ENCODE measurements at regions not wholly inside any gene's neighbourhood (a gene's known extent, or its start where the extent isn't known, plus 50 kb on each side); places are given as distances from the start of the nearest gene placed in this dataset.

DNA sequence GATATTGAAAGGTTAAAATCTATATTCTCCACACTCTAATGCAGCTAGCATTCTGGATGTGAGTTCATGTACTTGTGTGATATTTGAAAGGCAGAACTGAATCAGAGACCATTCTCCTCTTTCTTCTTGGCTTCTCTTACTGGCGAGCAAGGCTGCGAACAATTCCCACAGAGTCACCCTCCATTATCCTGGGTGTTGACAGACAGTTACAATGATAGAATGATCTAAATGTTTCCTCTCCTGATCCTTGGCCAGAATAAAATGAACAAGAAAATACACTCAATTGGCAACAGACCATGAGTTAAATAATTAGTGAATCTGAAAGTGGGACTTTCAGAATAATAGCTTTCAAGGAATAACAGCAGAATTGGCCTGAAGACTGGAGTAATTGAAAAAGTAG is 342.8 kb downstream of the RAPGEF2 start:
- no peak for DNase-seq

DNA sequence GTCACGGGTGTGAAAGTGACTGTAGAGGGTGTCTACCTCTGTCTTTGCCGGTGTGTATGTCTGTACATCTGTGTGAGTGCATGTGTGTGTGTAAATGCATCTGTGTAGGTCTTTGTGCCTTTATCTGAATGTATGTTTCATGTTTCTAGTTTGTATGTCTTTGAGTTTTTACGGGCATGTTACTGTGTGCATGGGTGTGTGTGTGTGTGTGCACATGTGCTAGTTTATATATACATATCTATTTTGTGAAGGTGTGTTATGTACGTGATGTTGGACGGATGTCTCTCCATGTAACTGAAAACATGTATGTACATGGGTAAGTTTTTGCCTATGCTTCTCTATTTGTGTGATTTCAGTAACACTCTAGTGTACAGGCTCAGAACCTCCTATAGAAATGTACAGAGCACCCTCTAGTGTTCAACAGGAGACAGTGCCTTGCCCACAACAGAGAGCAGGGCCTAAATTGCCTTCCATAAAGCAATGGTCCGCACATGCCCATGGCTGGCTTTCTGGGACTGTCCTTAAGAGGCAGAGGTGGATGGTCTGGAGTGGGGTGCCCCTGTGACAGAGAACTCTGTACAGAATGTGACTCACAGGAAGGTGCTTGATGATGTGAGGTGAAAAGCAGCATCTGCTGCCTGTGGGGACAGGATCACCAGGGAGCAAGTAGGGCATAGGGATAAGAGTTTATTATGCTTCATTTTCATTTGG is 343.5 kb downstream of the RAPGEF2 start:
- DNase-seq, result peak; percentile 70

DNA sequence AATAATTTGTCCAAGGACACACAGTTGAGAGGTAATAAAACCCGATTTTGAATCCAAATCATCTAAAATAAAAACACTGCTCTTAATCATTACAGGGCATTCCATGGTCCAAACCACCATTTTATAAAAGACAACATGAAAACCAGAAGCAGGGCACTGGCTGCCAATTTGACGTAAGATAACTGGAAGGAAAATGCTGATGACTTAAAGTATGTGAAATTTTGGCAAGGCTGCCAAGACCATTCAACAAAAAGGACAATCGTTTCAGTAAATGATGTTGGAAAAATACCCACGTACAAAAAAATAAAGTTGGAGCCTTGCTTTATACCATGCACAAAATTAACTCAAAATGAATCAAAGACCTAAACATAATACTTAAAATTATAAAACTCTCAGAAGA is 344.4 kb downstream of the RAPGEF2 start:
- no peak for DNase-seq

DNA sequence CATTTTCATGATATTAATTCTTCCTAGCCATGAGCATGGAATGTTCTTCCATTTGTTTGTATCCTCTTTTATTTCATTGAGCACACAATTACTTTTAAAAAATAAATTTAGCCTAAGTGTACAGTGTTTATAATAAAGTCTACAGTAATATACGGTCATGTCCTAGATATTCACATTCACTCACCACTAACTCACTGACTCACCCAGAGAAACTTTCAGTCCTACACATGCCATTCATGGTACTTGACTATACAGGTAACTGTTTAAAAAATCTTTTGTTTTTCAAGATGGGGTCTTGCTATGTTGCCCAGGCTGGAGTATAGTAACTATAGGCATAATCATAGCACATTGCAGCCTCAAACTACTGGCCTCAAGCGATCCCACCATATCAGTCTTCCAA is 348.1 kb downstream of the RAPGEF2 start:
- no peak for DNase-seq

DNA sequence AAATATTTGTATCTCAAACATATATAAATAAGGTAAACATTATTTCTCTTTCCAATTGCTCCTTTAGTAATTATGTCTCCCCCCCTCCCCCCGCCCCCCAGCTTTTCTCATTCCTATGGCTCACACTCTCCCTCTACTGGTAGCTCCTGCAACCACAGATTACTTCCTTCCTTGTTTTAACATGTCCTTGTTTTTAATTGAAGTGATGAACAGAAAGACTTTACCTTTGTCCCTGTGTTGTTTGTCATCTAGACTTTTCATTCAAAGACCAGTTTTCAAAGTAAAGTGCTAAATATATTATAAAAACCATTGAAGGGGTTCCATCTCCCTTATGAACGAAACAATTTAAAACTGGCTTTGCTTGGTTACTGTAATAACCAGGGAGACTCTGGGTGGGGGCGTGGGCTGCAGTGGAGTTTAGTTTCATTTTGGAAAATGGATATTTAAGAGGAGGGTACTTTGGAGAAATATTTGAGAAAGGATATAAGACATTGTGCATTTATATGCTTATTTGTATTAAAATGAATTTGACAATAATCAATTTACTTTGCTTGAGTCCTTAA is 352.9 kb downstream of the RAPGEF2 start:
- peak; percentile 18 for DNase-seq

DNA sequence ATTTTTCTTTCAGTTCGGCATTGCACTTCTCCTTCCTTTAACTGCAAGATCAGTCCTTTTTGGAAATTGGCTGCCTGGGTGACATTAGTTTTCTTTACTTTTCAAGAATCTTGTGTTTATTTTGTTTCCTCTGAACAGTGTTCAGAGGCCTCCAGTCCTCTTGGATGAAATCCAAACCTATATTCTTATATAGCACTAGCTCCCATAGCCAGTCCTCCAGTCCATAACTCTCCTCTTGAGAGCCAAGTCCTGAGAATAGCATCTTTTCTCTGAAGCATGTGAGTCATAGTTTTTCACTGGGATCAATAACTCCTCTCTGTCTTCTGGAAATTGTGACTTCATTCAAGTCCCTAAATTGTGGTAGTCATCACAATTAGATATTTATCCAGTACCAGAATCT is 357.5 kb downstream of the RAPGEF2 start:
- no peak for DNase-seq

DNA sequence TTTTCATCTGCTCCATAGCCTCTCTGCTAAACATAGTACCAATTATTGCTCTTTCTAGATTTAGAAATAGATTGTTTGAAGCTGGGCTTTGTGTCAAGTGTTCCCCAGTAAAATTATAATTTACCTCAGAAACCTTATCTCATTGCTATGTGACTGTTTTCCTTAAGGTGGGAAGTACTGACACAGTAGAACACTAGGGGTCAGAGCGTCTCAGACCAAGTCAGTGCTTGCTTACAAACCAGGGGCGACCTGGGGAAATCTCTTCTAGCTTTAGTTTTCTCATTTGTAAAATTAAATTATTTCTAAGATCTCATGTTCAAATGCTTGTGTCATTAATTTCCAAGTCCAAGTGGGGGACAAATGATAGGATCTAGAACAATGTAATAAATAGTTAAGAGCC is 360.4 kb downstream of the RAPGEF2 start:
- DNase-seq, result no peak

DNA sequence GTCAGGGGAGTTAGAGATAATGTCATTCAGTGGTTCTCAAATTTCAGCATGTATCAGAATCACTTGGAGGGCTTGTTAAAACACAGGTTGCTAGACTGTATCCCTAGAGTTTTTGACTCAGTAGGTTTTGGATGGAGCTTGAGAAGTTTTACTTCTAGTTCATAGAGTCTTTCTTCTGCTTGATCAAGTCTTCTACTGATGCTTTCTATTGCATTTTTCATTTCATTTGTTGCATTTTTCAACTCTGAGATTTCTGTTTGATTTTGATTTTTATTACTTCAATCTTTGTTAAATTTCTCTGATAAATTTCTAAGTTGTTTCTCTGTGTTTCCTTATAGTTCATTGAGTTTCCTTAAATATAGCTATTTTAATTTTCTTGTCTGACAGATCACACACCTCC is 361.4 kb downstream of the RAPGEF2 start:
- DNase-seq, result no peak

DNA sequence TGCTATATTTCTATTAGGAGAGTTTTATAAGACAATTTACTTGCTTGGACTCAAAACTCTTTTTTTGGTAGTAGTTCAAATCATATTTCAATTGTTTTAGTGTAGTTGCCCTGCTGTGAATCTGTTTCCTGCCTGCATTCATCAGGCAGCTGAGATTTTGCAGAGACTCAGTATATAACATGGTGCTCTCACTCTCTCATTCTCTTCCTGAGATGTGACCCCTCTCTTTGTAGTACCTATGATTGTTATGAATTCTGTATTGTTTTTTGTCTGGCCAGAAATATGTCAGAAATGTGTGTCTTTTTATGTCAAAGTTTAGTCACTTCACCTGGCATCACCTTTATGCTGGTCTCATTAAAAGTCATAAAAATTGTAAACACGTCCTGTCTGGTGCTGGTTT is 374.0 kb downstream of the RAPGEF2 start:
- DNase-seq, result no peak

DNA sequence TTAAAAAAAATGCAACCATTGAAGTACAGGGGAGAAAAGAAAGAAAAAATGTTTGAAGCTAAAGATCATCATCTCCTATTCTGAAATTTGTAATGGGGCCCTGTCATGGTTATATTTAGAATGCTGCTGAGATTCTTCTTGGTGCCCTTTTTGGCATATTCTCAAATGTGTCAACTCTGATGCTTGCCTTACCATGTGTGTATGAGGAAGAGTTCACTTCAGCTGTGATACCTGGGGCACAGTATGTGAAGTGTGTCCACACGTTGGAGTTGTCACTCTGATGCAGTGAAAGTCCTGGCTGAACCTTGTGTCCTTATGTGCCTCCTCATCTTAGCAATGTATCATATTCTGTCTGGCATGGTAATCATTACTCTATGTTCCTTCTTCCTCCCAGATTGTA is 377.9 kb downstream of the RAPGEF2 start:
- no peak for DNase-seq

DNA sequence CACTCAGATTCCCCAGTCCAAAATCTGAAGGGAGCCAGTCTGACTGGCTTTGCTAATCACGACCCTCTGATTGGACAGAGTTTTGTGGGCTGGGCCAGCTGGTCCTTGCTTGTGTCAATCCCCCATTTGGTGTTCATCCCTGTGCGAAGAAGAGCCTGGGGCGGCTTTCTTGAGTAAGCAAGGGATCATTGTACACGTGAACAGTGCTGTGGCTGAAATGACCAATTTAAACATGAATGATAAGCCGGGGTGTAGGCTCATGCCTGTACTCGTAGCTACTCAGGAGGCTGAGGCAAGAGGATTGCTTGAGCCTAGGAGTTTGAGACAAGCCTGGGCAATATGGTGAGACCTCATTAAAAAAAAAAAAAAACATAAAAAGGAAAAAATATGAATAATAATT is 379.1 kb downstream of the RAPGEF2 start:
- no peak for DNase-seq

DNA sequence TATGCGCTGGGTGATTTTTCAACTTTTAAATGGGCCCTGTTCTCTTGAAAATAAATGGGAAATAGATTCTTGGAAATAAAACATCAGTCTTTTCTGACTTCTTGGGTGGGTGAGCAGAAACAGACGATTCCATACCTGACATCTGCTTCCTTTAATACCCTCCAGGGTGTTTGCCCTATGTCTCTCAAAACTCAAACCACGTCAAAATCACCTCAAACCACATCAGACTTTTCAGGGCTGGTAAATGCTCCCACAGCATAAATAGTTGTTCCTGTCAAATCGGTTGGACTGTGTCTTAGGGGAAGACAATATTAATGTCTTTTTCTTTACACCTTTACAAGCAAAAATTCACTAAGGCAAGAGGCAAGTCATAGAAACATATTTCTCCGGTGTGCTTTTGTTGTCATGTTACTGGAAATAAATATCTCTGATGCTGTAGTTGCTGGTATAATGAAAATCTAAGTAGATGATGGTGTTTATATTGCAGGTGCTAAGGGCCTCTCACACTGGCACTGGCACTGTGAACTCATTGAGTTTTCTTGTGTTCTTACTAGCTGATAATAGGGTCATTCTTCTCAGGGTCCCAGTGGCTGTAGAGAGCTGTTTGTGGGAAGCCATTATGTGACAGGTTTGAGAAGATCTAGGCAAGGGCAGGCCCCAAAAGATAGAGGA is 380.4 kb downstream of the RAPGEF2 start:
- no peak for DNase-seq

DNA sequence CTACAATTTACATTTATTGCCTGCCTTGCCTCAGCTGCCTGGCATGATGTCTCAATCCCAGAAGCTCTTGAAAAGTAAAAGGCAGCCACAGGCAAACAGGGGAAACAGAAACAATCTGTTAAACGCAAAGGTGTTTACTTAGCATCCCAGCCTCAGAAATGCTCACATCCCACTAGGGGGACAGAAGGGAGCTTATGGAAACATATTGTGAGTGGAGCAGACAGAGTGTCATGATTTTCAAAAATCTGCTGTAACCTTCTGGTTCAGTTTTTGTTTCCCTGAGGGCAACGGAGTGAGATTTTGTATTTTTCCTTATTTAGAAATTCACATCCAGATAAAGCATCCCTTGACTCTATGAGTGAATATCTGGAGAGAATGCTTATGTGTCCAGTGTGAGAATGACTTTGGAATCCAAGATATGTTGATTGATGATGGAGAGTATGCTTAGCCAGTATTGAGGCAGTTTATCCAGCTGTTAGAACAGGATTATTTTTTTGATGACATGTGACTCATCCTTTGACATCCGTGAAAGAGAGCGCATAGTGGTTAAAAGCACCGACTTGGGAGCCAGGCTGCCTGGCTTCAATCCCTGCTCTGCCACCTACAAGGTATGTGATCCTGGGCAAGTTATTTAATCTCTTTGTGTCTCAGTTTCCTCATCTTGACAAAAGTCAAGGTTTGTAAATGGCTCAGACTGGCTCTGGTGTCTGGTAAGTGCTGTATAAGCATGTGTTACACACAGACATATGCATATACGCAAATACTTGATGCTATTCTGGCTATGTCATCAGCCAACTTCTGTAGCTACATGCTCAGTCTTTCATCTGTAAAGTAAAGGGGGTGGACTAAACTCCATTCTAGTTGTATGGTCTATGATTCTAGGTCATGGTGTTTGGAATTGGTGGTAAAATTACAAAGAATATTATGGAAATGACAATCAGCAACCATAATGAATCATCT is 381.2 kb downstream of the RAPGEF2 start:
- no peak for DNase-seq

DNA sequence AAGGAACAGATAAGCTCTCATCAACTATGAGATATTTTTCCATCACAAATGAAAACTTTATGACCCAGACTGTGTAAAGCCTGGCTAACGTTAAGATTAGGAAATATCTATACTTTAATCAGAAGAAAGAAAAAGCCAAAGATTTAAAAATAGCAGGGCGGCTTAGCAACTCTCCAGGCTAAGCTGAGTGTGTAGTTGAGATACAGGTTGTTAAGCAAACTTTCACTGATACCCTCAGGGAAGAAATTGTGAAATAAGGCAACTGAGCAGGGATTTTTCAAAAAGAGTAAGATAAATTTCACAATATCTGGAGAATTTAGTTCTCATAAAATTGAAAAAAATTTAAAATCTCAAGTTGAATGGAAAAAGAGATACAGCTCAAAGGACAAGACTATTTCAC is 382.0 kb downstream of the RAPGEF2 start:
- DNase-seq, result no peak

DNA sequence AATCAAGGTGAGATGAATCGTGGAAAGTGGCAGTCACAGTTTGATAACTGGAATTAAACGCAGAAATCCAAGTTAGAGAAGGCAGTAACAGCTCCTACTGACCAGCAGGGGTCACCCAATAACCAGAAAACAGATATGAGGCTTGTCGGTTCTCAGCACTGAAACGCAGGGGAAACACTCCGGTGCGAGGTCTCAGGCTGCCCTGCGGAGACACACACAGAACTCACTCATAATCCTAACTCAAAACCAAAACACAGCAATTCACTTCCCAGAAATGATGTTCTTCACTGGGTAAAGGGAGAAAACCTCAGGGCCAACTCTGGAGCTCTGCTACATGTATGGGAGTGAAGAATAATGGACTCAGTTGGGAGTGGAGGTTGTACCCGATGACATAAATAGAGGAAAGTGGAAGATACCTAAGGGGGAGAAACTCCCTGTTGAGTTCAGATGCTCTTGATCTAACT is 384.4 kb downstream of the RAPGEF2 start:
- DNase-seq, result peak; percentile 66

DNA sequence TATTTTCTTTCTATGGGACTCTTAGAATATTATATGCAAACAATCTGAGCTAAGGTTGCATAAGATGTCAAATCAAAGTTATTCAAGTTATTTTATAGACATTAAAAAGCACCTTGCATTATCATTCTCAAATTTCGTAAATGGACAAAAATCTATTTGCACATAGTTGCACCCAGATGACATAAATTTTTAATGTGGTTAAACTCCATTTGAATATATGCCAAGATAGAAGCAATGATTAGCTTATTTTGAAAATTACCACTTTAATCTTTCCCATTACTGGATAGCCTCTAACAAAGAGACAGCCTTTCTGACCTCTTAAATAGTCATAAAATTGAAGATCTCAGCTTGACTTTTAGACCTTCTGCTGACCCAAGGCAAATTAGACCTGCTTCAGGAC is 386.8 kb downstream of the RAPGEF2 start:
- DNase-seq, result no peak

DNA sequence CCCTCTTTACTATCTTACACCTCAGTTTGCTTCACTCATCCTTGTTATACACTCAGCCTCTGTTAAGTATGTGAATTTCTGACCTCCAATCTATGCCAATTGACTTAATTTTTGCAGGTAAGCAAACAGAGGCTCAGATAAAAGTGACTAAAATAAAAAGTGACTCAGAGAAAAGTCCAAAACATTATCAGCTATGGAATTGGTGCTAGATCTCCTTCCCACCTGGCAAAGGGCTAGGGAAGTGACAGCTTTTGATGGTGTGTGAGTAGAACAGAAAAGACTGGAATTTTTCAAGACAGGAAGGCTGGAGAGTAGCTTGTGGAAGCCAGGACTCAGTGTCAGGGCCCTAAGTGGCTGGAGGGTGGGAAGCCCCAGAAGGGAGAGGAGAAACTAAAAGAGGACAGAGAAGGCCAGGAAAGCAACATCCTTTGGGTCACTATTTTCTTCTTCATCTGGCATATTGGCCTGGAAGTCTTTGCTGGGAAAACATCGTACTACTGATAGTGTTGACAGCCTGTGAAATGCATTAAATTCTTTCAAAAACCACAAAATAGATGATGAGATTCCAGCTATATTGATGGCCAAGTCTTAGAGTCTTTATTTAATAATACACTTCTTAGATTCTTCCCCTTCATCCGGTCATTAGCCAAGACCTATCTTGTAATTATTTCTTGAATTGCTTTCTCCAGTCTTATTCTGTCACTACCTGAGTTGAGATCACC is 392.8 kb downstream of the RAPGEF2 start:
- no peak for DNase-seq

DNA sequence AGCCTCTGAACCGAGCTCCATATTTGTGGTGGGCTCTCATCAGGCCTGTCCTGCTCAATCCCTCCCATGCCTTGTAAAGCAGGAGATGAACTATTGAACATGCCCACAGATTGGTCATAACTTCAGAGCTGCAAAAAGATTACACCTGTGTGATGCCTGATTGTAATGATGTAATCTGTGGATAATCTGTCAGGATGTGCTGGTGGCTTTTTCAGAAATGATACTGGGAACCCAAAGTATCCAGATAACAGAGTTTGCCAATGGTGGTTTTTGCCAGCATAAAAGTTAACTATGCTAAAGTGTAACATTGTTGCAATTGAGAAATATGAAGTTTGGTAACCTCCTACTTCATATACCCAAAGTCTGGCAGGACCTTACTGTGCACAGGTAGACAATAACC is 393.4 kb downstream of the RAPGEF2 start:
- DNase-seq, result no peak

DNA sequence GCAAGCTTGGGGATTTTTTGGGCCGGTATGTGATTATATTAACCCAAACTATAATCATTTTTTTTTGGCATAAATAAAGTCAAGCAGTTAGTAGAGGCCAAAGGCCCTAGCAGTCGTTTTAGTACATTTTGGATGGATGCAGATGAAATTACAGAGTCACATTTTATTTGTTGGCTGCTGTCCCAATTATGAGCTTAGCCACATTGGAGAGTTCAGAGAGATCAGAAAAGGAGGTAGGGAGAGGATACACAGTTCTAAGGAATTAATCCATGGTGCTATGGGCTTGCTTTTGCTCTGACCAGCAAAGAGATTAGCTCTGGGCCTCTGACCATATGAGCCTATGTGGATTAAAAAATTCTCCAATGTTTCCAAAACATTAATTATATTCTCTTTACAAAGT is 395.1 kb downstream of the RAPGEF2 start:
- no peak for DNase-seq

DNA sequence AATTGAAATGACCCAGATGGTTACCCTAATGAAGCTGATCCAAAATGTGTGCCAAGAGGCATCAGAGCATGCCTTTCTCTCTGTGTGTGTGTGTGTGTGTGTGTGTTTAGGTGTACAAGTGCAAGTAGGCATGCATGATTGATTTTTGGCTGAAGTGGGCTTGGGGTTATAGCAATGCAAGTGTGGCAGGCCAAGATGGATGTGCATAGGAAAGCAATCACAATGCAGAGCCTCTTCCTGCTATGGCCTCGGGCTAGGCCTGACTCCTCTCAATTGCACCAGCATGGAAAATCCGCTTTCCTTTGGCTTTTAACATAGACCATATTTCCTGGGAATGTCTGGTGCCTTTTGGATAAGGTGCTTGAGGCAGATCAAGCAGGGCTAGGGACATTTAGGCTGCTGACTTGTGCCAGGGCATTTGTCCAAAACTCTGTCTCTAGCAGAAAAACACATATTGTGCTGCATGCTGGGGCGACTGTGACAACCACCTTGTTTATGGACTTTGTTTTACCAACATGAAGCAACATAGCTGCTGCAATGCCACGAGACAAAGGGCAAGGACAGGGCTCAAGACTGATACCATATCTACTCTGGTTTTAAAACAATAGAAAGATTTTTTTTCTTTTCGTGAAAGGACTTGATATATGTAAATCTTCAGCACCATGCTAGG is 395.7 kb downstream of the RAPGEF2 start:
- DNase-seq, result no peak

DNA sequence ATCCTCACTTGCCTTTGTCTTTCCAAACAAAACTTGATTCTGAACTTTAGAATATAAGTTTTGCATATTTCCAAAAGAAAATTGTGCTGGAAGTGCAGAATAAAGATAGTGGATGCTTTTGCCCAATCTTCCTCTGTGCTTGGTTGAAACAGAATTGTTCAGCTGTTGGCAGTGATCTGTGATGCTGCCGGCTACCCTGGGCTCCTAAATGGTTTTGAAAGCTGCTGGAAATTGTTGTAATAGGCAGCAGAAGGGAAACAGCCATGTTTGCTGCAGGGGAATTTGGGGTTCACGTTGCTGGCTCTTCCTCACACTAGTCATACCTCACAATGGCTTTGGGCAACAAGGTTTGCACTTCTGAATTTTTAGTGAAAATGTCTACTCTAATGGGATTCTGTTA is 398.0 kb downstream of the RAPGEF2 start:
- no peak for DNase-seq

Measured in NCI-H2227 treated with DMSO at 0.1 percent for 48 hours (cell line).